ENCODE measurements at regions not wholly inside any gene's neighbourhood (a gene's known extent, or its start where the extent isn't known, plus 50 kb on each side); places are given as distances from the start of the nearest gene placed in this dataset.

DNA sequence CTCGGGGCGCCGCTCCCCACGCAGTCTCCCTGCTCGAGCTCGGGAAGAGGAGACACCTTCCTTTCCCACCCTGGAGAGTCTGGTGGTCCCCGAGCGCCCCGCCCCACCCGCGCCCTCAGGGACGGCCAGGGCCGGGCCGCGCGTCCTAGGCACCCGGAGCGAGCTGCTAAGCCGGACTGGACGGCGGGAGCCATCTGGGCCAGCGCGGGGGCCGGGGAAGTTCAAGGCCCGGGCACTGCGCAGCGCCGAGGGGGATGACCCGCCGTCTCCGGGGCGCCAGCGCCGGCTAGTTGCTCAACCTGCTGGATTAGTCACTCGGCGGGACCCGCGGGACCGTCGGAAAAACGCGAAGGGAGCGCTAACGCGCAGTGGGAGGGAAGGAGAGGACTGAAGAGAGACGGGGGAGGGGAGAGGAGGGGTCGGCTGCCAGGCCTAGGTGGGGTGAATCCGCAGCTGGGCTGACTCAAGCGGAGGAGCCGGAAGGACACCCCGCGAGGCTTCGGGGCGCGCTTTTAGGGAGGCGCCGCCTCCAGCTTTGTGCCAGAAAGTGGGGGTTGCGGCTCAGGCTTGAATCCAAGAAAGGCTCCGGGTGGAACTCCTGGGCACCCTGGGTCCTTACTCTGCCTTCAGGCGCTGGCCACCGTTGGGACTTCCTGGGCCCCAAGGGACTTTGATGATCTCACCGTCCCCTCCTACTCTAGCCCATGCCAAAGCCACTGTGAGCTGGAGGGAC is 75.7 kb upstream of the FOXP4 start:
- DNase-seq, result no peak
- POLR2A ChIA-PET, result interaction anchor here (0.9 kb wide), 1 partner anchor 49 kb away, joined by 4 read pairs; no protein-coding TSS in a partner anchor
- H3K27ac Mint-ChIP-seq, result peak overlapping the region in 1 of 10 donors; percentile 34
- no peaks in the 10 kb centered on the region for H3K9me3 Mint-ChIP-seq
- H3K4me3 Mint-ChIP-seq, result peak overlapping the region; percentile 66 to 92 (median 80)
- H3K27me3 Mint-ChIP-seq, result peaks cover 41 to 89% (median 66%) of the 10 kb centered on the region in 5 donors
- H3K4me1 Mint-ChIP-seq, result peaks cover 4 to 10% (median 9%) of the 10 kb centered on the region in 4 donors
- peak in 1 of 2 donors; percentile 28 for ATAC-seq
- no peaks in the 10 kb centered on the region for H3K36me3 Mint-ChIP-seq

DNA sequence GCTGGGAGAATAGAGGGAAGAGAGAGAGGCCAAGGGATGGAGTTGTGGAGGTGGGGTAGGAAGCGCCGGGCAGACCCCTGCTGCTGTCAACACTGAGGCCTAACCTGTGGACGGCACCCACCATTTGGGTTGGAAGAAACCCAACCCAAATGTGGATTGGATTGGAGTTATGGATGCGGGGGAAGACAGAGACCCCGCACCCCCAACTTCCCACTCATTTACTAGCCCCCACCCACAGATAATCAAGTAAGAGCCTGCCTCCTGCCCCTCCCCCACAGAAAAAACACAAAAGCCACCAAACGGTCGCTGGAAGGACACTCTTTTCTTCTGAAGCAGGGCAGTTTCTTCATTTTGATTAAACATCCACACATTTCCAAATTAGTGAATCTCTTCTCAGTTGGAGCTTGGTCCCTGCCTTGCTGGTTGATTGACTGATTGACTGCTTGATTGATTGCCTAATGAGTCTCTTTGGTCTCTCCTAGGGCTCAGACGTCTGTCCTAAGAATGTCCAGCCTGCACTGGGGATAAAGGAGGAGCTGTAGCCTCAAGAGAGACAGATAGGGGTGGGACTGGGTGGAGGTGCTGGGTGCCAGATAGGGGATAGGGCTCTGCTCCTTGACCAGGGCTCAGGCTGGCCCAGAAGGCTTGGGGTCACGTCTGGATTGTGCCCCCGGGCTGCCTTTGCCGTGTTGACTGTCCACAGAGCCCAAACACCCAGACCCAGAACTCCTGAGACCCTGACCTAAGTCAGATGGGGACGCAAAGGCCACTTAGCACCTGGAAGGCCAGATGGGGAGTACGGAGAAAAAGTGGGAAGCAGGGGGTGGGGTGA is 74.9 kb upstream of the FOXP4 start:
- H3K9me3 Mint-ChIP-seq, result no peaks in the 10 kb centered on the region
- peaks cover 38 to 89% (median 62%) of the 10 kb centered on the region in 5 donors for H3K27me3 Mint-ChIP-seq
- no peak for ATAC-seq
- no peak overlapping the region for H3K27ac Mint-ChIP-seq
- DNase-seq, result no peak
- H3K36me3 Mint-ChIP-seq, result no peaks in the 10 kb centered on the region
- peaks cover 4 to 10% (median 9%) of the 10 kb centered on the region in 4 donors for H3K4me1 Mint-ChIP-seq
- H3K4me3 Mint-ChIP-seq, result peak overlapping the region in 3 of 10 donors; percentile 27 to 70 (median 31)
- POLR2A ChIA-PET, result interaction anchor here (0.9 kb wide), 1 partner anchor 50 kb away, joined by 4 read pairs; no protein-coding TSS in a partner anchor

DNA sequence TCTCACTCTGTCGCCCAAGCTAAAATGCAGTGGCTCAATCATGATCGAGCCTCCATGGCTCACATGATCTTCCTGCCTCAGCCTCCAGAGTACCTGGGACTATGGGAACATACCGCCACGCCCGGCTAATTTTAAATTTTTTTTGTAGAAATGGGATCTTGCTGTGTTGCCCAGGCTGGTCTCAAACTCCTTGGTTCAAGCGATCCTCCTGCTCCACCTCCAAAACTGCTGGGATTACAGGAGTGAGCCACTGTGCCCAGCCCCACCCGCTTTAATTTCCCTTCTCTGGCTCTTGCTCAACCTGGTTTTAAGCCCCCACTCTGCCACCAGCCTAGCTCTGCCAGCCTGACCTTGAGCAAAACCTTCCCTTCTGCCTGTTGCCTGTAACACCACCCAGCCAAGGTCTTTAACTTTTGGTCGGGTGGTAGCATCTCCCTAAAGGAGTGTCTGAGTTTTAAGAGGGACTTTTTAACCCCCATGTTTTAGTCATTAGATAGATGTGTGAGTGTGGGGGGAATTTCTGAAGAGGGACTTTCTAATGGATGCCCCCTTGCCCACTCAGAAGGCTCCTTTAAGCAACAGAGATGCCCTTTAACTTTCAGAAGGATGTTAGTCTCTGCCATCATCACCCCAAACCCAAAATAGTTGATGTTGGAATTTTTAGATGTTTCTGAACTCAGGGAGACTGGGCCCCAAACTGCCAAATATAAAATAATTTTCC is 71.8 kb upstream of the FOXP4 start:
- peaks cover 39 to 92% (median 50%) of the 10 kb centered on the region in 5 donors for H3K27me3 Mint-ChIP-seq

GRCh38 chr6:41475164-41475563 is 71.0 kb upstream of the FOXP4 start:
- no peaks in the 10 kb centered on the region for H3K36me3 Mint-ChIP-seq
- ATAC-seq (no peak), DNase-seq (no peak)
- H3K4me1 Mint-ChIP-seq, result peaks cover 0 to 5% (median 1%) of the 10 kb centered on the region in 4 donors
- POLR2A ChIA-PET, result no interaction called here
- H3K4me3 Mint-ChIP-seq, result no peak overlapping the region
- peaks cover 0 to 2% (median 0%) of the 10 kb centered on the region in 9 donors for H3K9me3 Mint-ChIP-seq
- no peak overlapping the region for H3K27ac Mint-ChIP-seq
- H3K27me3 Mint-ChIP-seq, result peaks cover 35 to 87% (median 43%) of the 10 kb centered on the region in 5 donors

More for the DNA sequence above, 71.8 kb upstream of the FOXP4 start:
- Mint-ChIP-seq H3K4me3 (peak overlapping the region in 1 of 10 donors; percentile 29), H3K27ac (no peak overlapping the region), H3K9me3 (peaks cover 0 to 2% (median 0%) of the 10 kb centered on the region in 9 donors), H3K36me3 (no peaks in the 10 kb centered on the region), H3K4me1 (peaks cover 4 to 11% (median 9%) of the 10 kb centered on the region in 4 donors)
- no peak for DNase-seq
- POLR2A ChIA-PET, result no interaction called here
- ATAC-seq, result no peak

- Mint-ChIP-seq H3K36me3 (no peaks in the 10 kb centered on the region), H3K9me3 (peaks cover 0 to 2% (median 0%) of the 10 kb centered on the region in 9 donors), H3K27ac (no peak overlapping the region), H3K4me1 (peaks cover 0 to 5% (median 1%) of the 10 kb centered on the region in 4 donors), H3K27me3 (peaks cover 35 to 82% (median 42%) of the 10 kb centered on the region in 5 donors), H3K4me3 (no peak overlapping the region)
- ATAC-seq (no peak), DNase-seq (no peak)
- POLR2A ChIA-PET, result no interaction called here
Observed at GRCh38 chr6:41475737-41476357, 70.3 kb upstream of the FOXP4 start.

DNA sequence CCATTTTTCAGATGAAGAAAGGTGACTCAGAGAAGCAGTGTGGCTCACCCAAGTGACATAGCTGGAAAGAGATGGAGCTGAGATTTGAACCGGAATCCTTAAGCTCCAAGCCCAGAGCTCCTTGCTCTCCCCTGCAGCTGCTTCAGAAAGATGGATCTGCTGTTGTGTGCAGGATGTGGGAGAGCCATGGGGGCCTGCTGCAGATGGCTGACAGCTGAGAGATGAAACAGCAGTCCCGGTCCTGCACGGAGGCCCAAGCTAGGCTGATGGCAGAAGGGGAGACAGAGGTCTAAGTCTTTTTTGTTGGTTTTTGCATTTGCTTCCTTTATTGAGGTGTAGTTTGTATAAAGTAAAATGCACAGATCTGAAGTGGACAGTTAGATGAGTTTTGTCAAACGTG is 69.8 kb upstream of the FOXP4 start:
- Mint-ChIP-seq H3K4me1 (peaks cover 0 to 2% (median under 1%) of the 10 kb centered on the region in 4 donors), H3K27me3 (peaks cover 32 to 76% (median 38%) of the 10 kb centered on the region in 5 donors), H3K36me3 (no peaks in the 10 kb centered on the region), H3K9me3 (peaks cover 0 to 2% (median 0%) of the 10 kb centered on the region in 9 donors), H3K4me3 (no peak overlapping the region), H3K27ac (peak overlapping the region in 1 of 10 donors; percentile 31)
- ATAC-seq (no peak), DNase-seq (no peak)
- POLR2A ChIA-PET, result no interaction called here

GRCh38 chr6:41477572-41477971 is 68.6 kb upstream of the FOXP4 start:
- no peak overlapping the region for H3K27ac Mint-ChIP-seq
- no peak overlapping the region for H3K4me3 Mint-ChIP-seq
- DNase-seq (no peak), ATAC-seq (no peak)
- no peaks in the 10 kb centered on the region for H3K36me3 Mint-ChIP-seq
- POLR2A ChIA-PET, result no interaction called here
- H3K9me3 Mint-ChIP-seq, result peaks cover 0 to 2% (median 0%) of the 10 kb centered on the region in 9 donors
- H3K27me3 Mint-ChIP-seq, result peaks cover 26 to 64% (median 29%) of the 10 kb centered on the region in 5 donors
- peaks cover 0 to 7% (median 3%) of the 10 kb centered on the region in 4 donors for H3K4me1 Mint-ChIP-seq

GRCh38 chr6:41483943-41484342 is 62.2 kb upstream of the FOXP4 start:
- Mint-ChIP-seq H3K27ac (no peak overlapping the region), H3K36me3 (no peaks in the 10 kb centered on the region), H3K4me1 (peaks cover 0 to 7% (median 3%) of the 10 kb centered on the region in 4 donors), H3K9me3 (peaks cover 0 to 2% (median 0%) of the 10 kb centered on the region in 9 donors), H3K4me3 (no peak overlapping the region), H3K27me3 (peaks cover 3 to 32% (median 7%) of the 10 kb centered on the region in 5 donors)
- DNase-seq (no peak), ATAC-seq (no peak)
- POLR2A ChIA-PET, result no interaction called here

DNA sequence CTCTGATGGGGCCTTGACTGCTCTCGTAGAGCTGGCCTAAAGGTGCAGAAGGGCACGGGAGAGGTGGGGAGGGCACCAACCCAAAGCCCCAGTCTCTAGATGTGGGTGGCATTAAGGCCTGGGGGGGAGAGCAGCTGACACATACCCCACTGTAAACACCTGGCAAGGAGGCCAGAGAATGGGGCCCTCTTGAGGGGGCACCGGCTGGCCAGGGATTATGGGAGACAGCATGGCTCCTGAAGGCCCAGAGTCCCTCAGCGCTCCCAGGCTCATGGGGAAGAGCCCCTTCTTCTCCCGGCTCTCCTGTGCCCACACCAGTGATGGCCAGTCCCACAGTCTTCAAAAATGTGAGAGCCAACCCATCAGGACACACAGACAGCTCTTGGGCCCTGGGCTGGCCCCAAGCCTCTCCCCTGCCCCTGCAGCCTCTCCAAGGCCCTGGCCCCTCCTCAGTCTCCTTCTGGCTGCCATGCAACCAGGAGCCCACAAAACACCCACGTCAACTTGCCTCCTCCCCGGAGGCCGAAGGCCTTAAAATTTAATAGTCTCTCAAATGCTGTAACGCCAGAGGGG is 58.2 kb upstream of the FOXP4 start:
- no peak overlapping the region for H3K27ac Mint-ChIP-seq
- POLR2A ChIA-PET, result no interaction called here
- H3K36me3 Mint-ChIP-seq, result no peaks in the 10 kb centered on the region
- peaks cover 8 to 52% (median 18%) of the 10 kb centered on the region in 5 donors for H3K27me3 Mint-ChIP-seq
- H3K4me1 Mint-ChIP-seq, result no peaks in the 10 kb centered on the region
- H3K4me3 Mint-ChIP-seq, result no peak overlapping the region
- no peak for DNase-seq
- H3K9me3 Mint-ChIP-seq, result no peaks in the 10 kb centered on the region
- no peak for ATAC-seq

GRCh38 chr6:41488433-41489119 is 57.6 kb upstream of the FOXP4 start:
- POLR2A ChIA-PET, result no interaction called here
- Mint-ChIP-seq H3K27me3 (peaks cover 10 to 53% (median 16%) of the 10 kb centered on the region in 5 donors), H3K4me3 (no peak overlapping the region), H3K36me3 (no peaks in the 10 kb centered on the region), H3K9me3 (no peaks in the 10 kb centered on the region), H3K27ac (no peak overlapping the region), H3K4me1 (no peaks in the 10 kb centered on the region)
- DNase-seq (no peak), ATAC-seq (no peak)

GRCh38 chr6:41489120-41489851 is 56.9 kb upstream of the FOXP4 start:
- H3K9me3 Mint-ChIP-seq, result no peaks in the 10 kb centered on the region
- H3K27ac Mint-ChIP-seq, result peak overlapping the region in 1 of 10 donors; percentile 57
- H3K4me3 Mint-ChIP-seq, result no peak overlapping the region
- POLR2A ChIA-PET, result no interaction called here
- peaks cover 10 to 60% (median 19%) of the 10 kb centered on the region in 5 donors for H3K27me3 Mint-ChIP-seq
- ATAC-seq, result no peak
- no peaks in the 10 kb centered on the region for H3K36me3 Mint-ChIP-seq
- no peaks in the 10 kb centered on the region for H3K4me1 Mint-ChIP-seq
- no peak for DNase-seq

Measured in naive thymus-derived CD8-positive, alpha-beta T cell (primary cell).